Osteoblast (primary cell): ENCODE measurements at regions not wholly inside any gene's neighbourhood (a gene's known extent, or its start where the extent isn't known, plus 50 kb on each side); places are given as distances from the start of the nearest gene placed in this dataset.
A peak's percentile ranks its signal among the peaks of the same experiment; 100 is the strongest.

ENCODE experiments used
- DNase-seq: peaks from one replicate; pipeline ENCODE4 v3.0.0; 2011; ENCODE audit warnings: low spot score, mixed read lengths; ENCODE audit not compliant: insufficient read length; ENCODE audit errors: missing footprints
- H2AFZ ChIP-seq: 2 replicates; pipeline ENCODE4 v1.6.0; 2011; ENCODE audit warnings: mild to moderate bottlenecking, low read length
- H3K27ac ChIP-seq: 2 replicates; pipeline ENCODE4 v1.5.1; 2011; ENCODE audit warnings: mild to moderate bottlenecking, low read depth, low read length, moderate library complexity
- H3K27me3 ChIP-seq: 2 replicates; pipeline ENCODE4 v1.6.0; 2012; ENCODE audit warnings: mild to moderate bottlenecking, control low read depth, inconsistent platforms, low read length, moderate library complexity; ENCODE audit not compliant: insufficient read depth
- H3K36me3 ChIP-seq: 2 replicates; pipeline ENCODE4 v1.5.1; 2011; ENCODE audit warnings: mild to moderate bottlenecking, low read length, control low read depth, moderate library complexity; ENCODE audit not compliant: insufficient read depth
- H3K4me1 ChIP-seq: 2 replicates; pipeline ENCODE4 v1.5.1; 2011; ENCODE audit warnings: mild to moderate bottlenecking, low read length, control low read depth, moderate library complexity; ENCODE audit not compliant: insufficient read depth
- H3K4me2 ChIP-seq: 2 replicates; pipeline ENCODE4 v1.6.0; 2011; ENCODE audit warnings: mild to moderate bottlenecking, low read length; ENCODE audit not compliant: insufficient read depth
- H3K4me3 ChIP-seq: fragments of 200-600 bp; sonication (generic); 3 replicates; pipeline ENCODE4 v1.5.1; 2012; ENCODE audit warnings: mild to moderate bottlenecking, low read length, inconsistent platforms; ENCODE audit not compliant: insufficient read depth
- H3K79me2 ChIP-seq: 2 replicates; pipeline ENCODE4 v1.6.0; 2012; ENCODE audit warnings: mild to moderate bottlenecking, low read length, control low read depth, inconsistent platforms; ENCODE audit not compliant: insufficient read depth
- H3K9me3 ChIP-seq: 2 replicates; pipeline ENCODE4 v1.5.1; 2011; ENCODE audit warnings: low read depth, low read length, control low read depth
- H4K20me1 ChIP-seq: 2 replicates; pipeline ENCODE4 v1.6.0; 2012; ENCODE audit warnings: mild to moderate bottlenecking, low read length, control low read depth; ENCODE audit not compliant: insufficient read depth
- CTCF ChIP-seq: IDR thresholded peaks from 2 replicates; pipeline ENCODE4 v1.5.1; 2011; ENCODE audit warnings: mild to moderate bottlenecking, low read depth, low read length, moderate library complexity; ENCODE audit errors: extremely low read depth

GRCh38 chr1:214859647-214860046 lies 222.9 kb upstream of the KCNK2 start:
- no peak for DNase-seq
- Histone ChIP-seq H3K4me2 (no peak overlapping the region), H3K27me3 (no peaks in the 10 kb centered on the region), H2AFZ (no peak overlapping the region), H3K9me3 (no peaks in the 10 kb centered on the region), H4K20me1 (no peaks in the 10 kb centered on the region), H3K4me3 (no peak overlapping the region), H3K79me2 (no peaks in the 10 kb centered on the region), H3K27ac (no peak overlapping the region), H3K36me3 (no peaks in the 10 kb centered on the region), H3K4me1 (peaks cover 37% of the 10 kb centered on the region)
- no peak for TF ChIP-seq CTCF

- peak; percentile 78 for DNase-seq
- no peak overlapping the region for H3K4me3 ChIP-seq
- TF ChIP-seq CTCF = no peak
- peak overlapping the region; percentile 48 for H2AFZ ChIP-seq
- H3K4me2 ChIP-seq = peak overlapping the region; percentile 25
- H3K79me2 ChIP-seq = no peaks in the 10 kb centered on the region
- peaks cover 46% of the 10 kb centered on the region for H3K4me1 ChIP-seq
- H3K27ac ChIP-seq = peak overlapping the region; percentile 87
- no peaks in the 10 kb centered on the region for H3K36me3 ChIP-seq
- H3K27me3 ChIP-seq = no peaks in the 10 kb centered on the region
- H4K20me1 ChIP-seq = no peaks in the 10 kb centered on the region
- no peaks in the 10 kb centered on the region for H3K9me3 ChIP-seq
These were observed 220.9 kb upstream of the KCNK2 start for GRCh38 chr1:214861615-214862014.

GRCh38 chr1:214862421-214862820 lies 220.1 kb upstream of the KCNK2 start:
- H2AFZ ChIP-seq = no peak overlapping the region
- no peaks in the 10 kb centered on the region for H3K9me3 ChIP-seq
- peak overlapping the region; percentile 87 for H3K27ac ChIP-seq

More at GRCh38 chr1:214862421-214862820, 220.1 kb upstream of the KCNK2 start:
- Histone ChIP-seq H4K20me1 (no peaks in the 10 kb centered on the region), H3K36me3 (no peaks in the 10 kb centered on the region), H3K4me3 (no peak overlapping the region), H3K4me2 (no peak overlapping the region), H3K27me3 (no peaks in the 10 kb centered on the region), H3K4me1 (peaks cover 38% of the 10 kb centered on the region), H3K79me2 (no peaks in the 10 kb centered on the region)
- no peak for TF ChIP-seq CTCF
- DNase-seq = peak; percentile 89
